Panc1 (cell line): ENCODE measurements at regions not wholly inside any gene's neighbourhood (a gene's known extent, or its start where the extent isn't known, plus 50 kb on each side); places are given as distances from the start of the nearest gene placed in this dataset.

Source experiments
- ATAC-seq: fragments of 200-7000 bp; cut with Tn5 transposase; 2 replicates; pipeline ENCODE4 v1.9.1; 2020; ENCODE audit warnings: mild to moderate bottlenecking, moderate library complexity
- BruUV-seq: library from RNA; stranded (reverse); fragments of 400-500 nt; replicated peaks from 2 replicates; lab custom pipeline; 2021; lab: Mats Ljungman, UMichigan
- CTCF ChIA-PET: fragments of 300-600 bp; sonication (Branson Sonifier 250); formaldehyde crosslinking; loops from one replicate; lab custom pipeline; 2022; ENCODE audit warnings: antibody characterized with exemption; lab: Charles Lee
- POLR2A ChIA-PET: fragments of 300-600 bp; sonication (Branson Sonifier 250); formaldehyde crosslinking; loops from one replicate; lab custom pipeline; 2022; ENCODE audit warnings: antibody characterized with exemption; lab: Charles Lee
- DNase-seq: peaks from one replicate; pipeline ENCODE4 v3.0.0-alpha.2; 2010; ENCODE audit warnings: low read depth, low spot score
- H3K27ac ChIP-seq: 2 replicates; pipeline ENCODE4 v1.5.1; 2011; ENCODE audit warnings: mild to moderate bottlenecking, low read length, inconsistent platforms
- H3K27me3 ChIP-seq: fragments of 200-500 bp; sonication (Bioruptor generic); 2 replicates; pipeline ENCODE4 v1.6.0; 2014; ENCODE audit warnings: low read length, inconsistent platforms; ENCODE audit not compliant: control insufficient read depth, insufficient read depth
- H3K36me3 ChIP-seq: fragments of 200-500 bp; sonication (Bioruptor generic); 2 replicates; pipeline ENCODE4 v1.5.1; 2014; ENCODE audit warnings: inconsistent platforms, mild to moderate bottlenecking, low read length, moderate library complexity; ENCODE audit not compliant: control insufficient read depth, insufficient read depth
- H3K4me1 ChIP-seq: 2 replicates; pipeline ENCODE4 v1.5.1; 2011; ENCODE audit warnings: inconsistent platforms, mild to moderate bottlenecking, low read length, moderate library complexity; ENCODE audit not compliant: control insufficient read depth, insufficient read depth
- H3K4me3 ChIP-seq, 2 experiments: 2 replicates each; pipeline ENCODE4 v1.5.1; 2011 to 2012; ENCODE audit warnings: low read depth in 2 of 2, low read length in 2 of 2, mild to moderate bottlenecking in 2 of 2, inconsistent platforms in 1 of 2, moderate library complexity in 1 of 2
- H3K9me3 ChIP-seq: fragments of 200-500 bp; sonication (Bioruptor generic); 2 replicates; pipeline ENCODE4 v1.5.1; 2014; ENCODE audit warnings: low read depth, mild to moderate bottlenecking, inconsistent platforms, low read length, moderate library complexity; ENCODE audit not compliant: control insufficient read depth, insufficient read depth
- POLR2AphosphoS5 ChIP-seq: IDR thresholded peaks from 2 replicates; pipeline ENCODE4 v1.6.1; 2012; ENCODE audit warnings: mild to moderate bottlenecking, low read depth, low read length, moderate library complexity
- SIN3A ChIP-seq: IDR thresholded peaks from 2 replicates; pipeline ENCODE4 v1.6.1; 2012; ENCODE audit warnings: low read depth, mild to moderate bottlenecking, low read length, moderate library complexity, borderline replicate concordance; ENCODE audit not compliant: insufficient read depth
- TCF7L2 ChIP-seq: IDR thresholded peaks from 2 replicates; pipeline ENCODE4 v1.6.1; 2011; ENCODE audit warnings: mild to moderate bottlenecking, low read depth, low read length, inconsistent platforms
- in situ Hi-C: cut with HindIII; loops from 2 replicates; pipeline ENCODE4 v1.10.0; 2016; ENCODE audit warnings: low sequenced_read_pairs, low pct_unique_long_range_greater_than_20kb
- intact Hi-C: fragments of 100-400 bp; cut with micrococcal nuclease; formaldehyde crosslinking; loops from one replicate; pipeline ENCODE4 v1.10.0; 2022; ENCODE audit not compliant: unreplicated experiment
- TF ChIP-seq, protein P1 (sequence below), 2 experiments: IDR thresholded peaks; 2 replicates each; pipeline ENCODE4 v1.6.1; 2011 to 2012; ENCODE audit warnings: low read depth in 2 of 2, control low read depth in 1 of 2, low read length in 1 of 2, mild to moderate bottlenecking in 1 of 2, moderate library complexity in 1 of 2; ENCODE audit not compliant: insufficient read depth in 1 of 2
- TF ChIP-seq, protein P2 (sequence below): fragments of 450-650 bp; IDR thresholded peaks from 2 replicates; pipeline ENCODE4 v1.5.1; 2017; ENCODE audit warnings: mild to moderate bottlenecking

DNA sequence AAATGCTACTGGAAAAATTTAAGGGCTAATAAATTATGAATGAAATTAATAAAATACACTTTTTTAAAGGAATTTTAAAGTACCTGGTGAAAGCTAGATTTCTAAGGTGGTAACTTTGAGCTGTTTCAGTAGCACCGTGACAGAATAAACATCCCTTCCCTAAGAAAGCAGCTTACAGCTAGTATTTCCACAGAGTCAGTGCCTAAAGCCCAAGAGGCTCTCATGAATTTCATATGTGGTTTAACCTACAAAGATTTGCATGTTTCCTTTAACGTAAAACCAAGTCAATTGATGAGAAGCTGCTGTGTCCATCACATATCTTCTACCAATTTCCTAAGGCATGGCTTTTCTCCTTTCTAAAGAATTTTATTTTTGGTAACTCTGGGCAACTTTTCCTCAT is 56.8 kb downstream of the IFNG start:
- Histone ChIP-seq H3K9me3 (no peaks in the 10 kb centered on the region), H3K27ac (no peak overlapping the region), H3K27me3 (0 out of 2 replicates have a peak, but pooled peaks cover 5% of the 10 kb centered on the region), H3K4me1 (no peaks in the 10 kb centered on the region), H3K36me3 (no peaks in the 10 kb centered on the region), H3K4me3 (no peak overlapping the region)
- no peak for DNase-seq
- no peak for ATAC-seq
- POLR2A ChIA-PET: no interaction called here
- in situ Hi-C loops (no loop called here), intact Hi-C loops (no loop called here)
- BruUV-seq: no TSS peak
- CTCF ChIA-PET: no interaction called here
- TF ChIP-seq, protein P1, sequence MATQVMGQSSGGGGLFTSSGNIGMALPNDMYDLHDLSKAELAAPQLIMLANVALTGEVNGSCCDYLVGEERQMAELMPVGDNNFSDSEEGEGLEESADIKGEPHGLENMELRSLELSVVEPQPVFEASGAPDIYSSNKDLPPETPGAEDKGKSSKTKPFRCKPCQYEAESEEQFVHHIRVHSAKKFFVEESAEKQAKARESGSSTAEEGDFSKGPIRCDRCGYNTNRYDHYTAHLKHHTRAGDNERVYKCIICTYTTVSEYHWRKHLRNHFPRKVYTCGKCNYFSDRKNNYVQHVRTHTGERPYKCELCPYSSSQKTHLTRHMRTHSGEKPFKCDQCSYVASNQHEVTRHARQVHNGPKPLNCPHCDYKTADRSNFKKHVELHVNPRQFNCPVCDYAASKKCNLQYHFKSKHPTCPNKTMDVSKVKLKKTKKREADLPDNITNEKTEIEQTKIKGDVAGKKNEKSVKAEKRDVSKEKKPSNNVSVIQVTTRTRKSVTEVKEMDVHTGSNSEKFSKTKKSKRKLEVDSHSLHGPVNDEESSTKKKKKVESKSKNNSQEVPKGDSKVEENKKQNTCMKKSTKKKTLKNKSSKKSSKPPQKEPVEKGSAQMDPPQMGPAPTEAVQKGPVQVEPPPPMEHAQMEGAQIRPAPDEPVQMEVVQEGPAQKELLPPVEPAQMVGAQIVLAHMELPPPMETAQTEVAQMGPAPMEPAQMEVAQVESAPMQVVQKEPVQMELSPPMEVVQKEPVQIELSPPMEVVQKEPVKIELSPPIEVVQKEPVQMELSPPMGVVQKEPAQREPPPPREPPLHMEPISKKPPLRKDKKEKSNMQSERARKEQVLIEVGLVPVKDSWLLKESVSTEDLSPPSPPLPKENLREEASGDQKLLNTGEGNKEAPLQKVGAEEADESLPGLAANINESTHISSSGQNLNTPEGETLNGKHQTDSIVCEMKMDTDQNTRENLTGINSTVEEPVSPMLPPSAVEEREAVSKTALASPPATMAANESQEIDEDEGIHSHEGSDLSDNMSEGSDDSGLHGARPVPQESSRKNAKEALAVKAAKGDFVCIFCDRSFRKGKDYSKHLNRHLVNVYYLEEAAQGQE (IDR thresholded peaks at IDR 0.05; ENCODE audit: insufficient read depth in 1 of 2, low read depth in 2 of 2, low read length in 1 of 2): no peak
- no peak for TF ChIP-seq SIN3A
- no peak for TF ChIP-seq POLR2AphosphoS5
- no peak for TF ChIP-seq TCF7L2
- TF ChIP-seq, protein P2, sequence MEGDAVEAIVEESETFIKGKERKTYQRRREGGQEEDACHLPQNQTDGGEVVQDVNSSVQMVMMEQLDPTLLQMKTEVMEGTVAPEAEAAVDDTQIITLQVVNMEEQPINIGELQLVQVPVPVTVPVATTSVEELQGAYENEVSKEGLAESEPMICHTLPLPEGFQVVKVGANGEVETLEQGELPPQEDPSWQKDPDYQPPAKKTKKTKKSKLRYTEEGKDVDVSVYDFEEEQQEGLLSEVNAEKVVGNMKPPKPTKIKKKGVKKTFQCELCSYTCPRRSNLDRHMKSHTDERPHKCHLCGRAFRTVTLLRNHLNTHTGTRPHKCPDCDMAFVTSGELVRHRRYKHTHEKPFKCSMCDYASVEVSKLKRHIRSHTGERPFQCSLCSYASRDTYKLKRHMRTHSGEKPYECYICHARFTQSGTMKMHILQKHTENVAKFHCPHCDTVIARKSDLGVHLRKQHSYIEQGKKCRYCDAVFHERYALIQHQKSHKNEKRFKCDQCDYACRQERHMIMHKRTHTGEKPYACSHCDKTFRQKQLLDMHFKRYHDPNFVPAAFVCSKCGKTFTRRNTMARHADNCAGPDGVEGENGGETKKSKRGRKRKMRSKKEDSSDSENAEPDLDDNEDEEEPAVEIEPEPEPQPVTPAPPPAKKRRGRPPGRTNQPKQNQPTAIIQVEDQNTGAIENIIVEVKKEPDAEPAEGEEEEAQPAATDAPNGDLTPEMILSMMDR: no peak

DNA sequence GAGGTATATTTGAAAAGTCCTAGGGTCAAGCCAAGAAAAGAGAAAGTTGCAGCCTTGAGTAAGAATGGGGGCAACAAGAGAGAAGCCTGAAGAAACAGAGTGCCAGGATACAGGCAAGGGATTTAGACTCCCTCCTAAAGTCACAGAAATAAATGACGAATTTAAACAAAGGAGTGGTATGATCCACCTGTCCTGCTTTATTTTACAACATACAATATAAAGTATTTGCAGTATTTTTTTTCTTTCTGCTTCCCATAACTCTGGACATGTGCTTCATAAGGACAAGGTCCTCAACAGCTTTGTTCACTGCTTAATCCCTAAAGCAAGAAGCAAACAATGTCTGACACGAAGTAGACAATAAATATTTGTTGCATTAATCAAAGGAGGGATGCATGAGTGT is 57.4 kb downstream of the IFNG start:
- ChIA-PET CTCF (no interaction called here), POLR2A (no interaction called here)
- intact Hi-C loops (no loop called here), in situ Hi-C loops (no loop called here)
- no peak overlapping the region for H3K27ac ChIP-seq
- BruUV-seq: no TSS peak
- 0 out of 2 replicates have a peak, but pooled peaks cover 5% of the 10 kb centered on the region for H3K27me3 ChIP-seq
- H3K9me3 ChIP-seq: no peaks in the 10 kb centered on the region
- no peak for ATAC-seq
- no peaks in the 10 kb centered on the region for H3K4me1 ChIP-seq
- no peaks in the 10 kb centered on the region for H3K36me3 ChIP-seq
- no peak overlapping the region for H3K4me3 ChIP-seq
- no peak for TF ChIP-seq POLR2AphosphoS5
- TF ChIP-seq, protein P2: no peak
- no peak for TF ChIP-seq TCF7L2
- TF ChIP-seq, protein P1 (IDR thresholded peaks at IDR 0.05; ENCODE audit: insufficient read depth in 1 of 2, low read depth in 2 of 2, low read length in 1 of 2): no peak
- no peak for TF ChIP-seq SIN3A
- no peak for DNase-seq
